IMR-90 (cell line): ENCODE measurements at regions not wholly inside any gene's neighbourhood (a gene's known extent, or its start where the extent isn't known, plus 50 kb on each side); places are given as distances from the start of the nearest gene placed in this dataset.

Source experiments
- ATAC-seq: fragments of 200-7000 bp; cut with Tn5 transposase; 2 replicates; pipeline ENCODE4 v1.9.1; 2020; ENCODE audit warnings: low read depth, mild to moderate bottlenecking, moderate library complexity
- BruUV-seq: library from RNA; stranded (reverse); fragments of 400-500 nt; replicated peaks from 2 replicates; lab custom pipeline; 2021; lab: Mats Ljungman, UMichigan
- CTCF ChIA-PET: fragments of 300-600 bp; formaldehyde crosslinking; extraction: SDS; loops from one replicate; lab custom pipeline; 2021; ENCODE audit warnings: antibody characterized with exemption; lab: Yijun Ruan, JAX
- POLR2A ChIA-PET: fragments of 300-600 bp; sonication (Branson Sonifier 250); formaldehyde crosslinking; loops from one replicate; lab custom pipeline; 2022; ENCODE audit warnings: antibody characterized with exemption; ENCODE audit not compliant: unreplicated experiment; lab: Charles Lee
- DNase-seq: peaks from one replicate; pipeline ENCODE4 v3.0.0; 2013
- H2AFZ ChIP-seq: replicated peaks from 2 replicates; pipeline ENCODE3; 2013; ENCODE audit warnings: low read length, mild to moderate bottlenecking; ENCODE audit not compliant: poor library complexity
- H2AK5ac ChIP-seq: 2 replicates; pipeline ENCODE4 v1.6.1; 2013; ENCODE audit warnings: low read depth, low read length, inconsistent platforms
- H2AK9ac ChIP-seq: replicated peaks from 2 replicates; pipeline ENCODE3; 2013; ENCODE audit warnings: mild to moderate bottlenecking, low read depth, low read length, moderate library complexity; ENCODE audit not compliant: poor library complexity
- H2BK120ac ChIP-seq: 2 replicates; pipeline ENCODE4 v1.6.1; 2013; ENCODE audit warnings: low read depth, low read length, inconsistent platforms
- H2BK15ac ChIP-seq: 3 replicates; pipeline ENCODE4 v1.6.1; 2013; ENCODE audit warnings: low read depth, low read length, inconsistent platforms
- H2BK20ac ChIP-seq: 2 replicates; pipeline ENCODE4 v1.6.1; 2013; ENCODE audit warnings: low read depth, mild to moderate bottlenecking, inconsistent platforms, low read length, moderate library complexity
- H2BK5ac ChIP-seq: 2 replicates; pipeline ENCODE4 v1.6.1; 2013; ENCODE audit warnings: mild to moderate bottlenecking, low read depth, low read length, inconsistent platforms; ENCODE audit not compliant: poor library complexity, severe bottlenecking
- H3K14ac ChIP-seq: replicated peaks from 2 replicates; pipeline ENCODE4 v1.6.1; 2013; ENCODE audit warnings: low read depth, low read length, inconsistent platforms
- H3K18ac ChIP-seq: 2 replicates; pipeline ENCODE4 v1.6.1; 2013; ENCODE audit warnings: low read depth, low read length, control low read depth
- H3K23ac ChIP-seq: 2 replicates; pipeline ENCODE4 v1.6.1; 2013; ENCODE audit warnings: low read depth, low read length, inconsistent platforms
- H3K27ac ChIP-seq: 2 replicates; pipeline ENCODE4 v1.5.1; 2013; ENCODE audit warnings: mild to moderate bottlenecking, control low read depth, low read length; ENCODE audit not compliant: insufficient read depth
- H3K27me3 ChIP-seq: 2 replicates; pipeline ENCODE4 v1.6.1; 2013; ENCODE audit warnings: low read length; ENCODE audit not compliant: control insufficient read depth, insufficient read depth
- H3K36me3 ChIP-seq: 2 replicates; pipeline ENCODE4 v1.6.1; 2013; ENCODE audit warnings: low read length, mixed read lengths; ENCODE audit not compliant: control insufficient read depth, insufficient read depth
- H3K4ac ChIP-seq: 2 replicates; pipeline ENCODE4 v1.6.1; 2013; ENCODE audit warnings: low read depth, low read length, inconsistent platforms
- H3K4me1 ChIP-seq: 2 replicates; pipeline ENCODE4 v1.6.1; 2013; ENCODE audit warnings: low read length, mixed read lengths; ENCODE audit not compliant: control insufficient read depth, insufficient read depth
- H3K4me2 ChIP-seq: 2 replicates; pipeline ENCODE4 v1.6.1; 2013; ENCODE audit warnings: low read depth, mild to moderate bottlenecking, control low read depth, low read length, moderate library complexity
- H3K4me3 ChIP-seq: 2 replicates; pipeline ENCODE4 v1.5.1; 2013; ENCODE audit warnings: low read depth, mild to moderate bottlenecking, control low read depth, low read length, moderate library complexity; ENCODE audit not compliant: insufficient read depth
- H3K56ac ChIP-seq: 2 replicates; pipeline ENCODE4 v1.6.1; 2013; ENCODE audit warnings: low read length, inconsistent platforms; ENCODE audit not compliant: insufficient read depth; ENCODE audit errors: extremely low read depth
- H3K79me1 ChIP-seq, 2 experiments: 2 replicates each; pipeline ENCODE4 v1.6.1; 2013; ENCODE audit warnings: low read length in 2 of 2, inconsistent platforms in 1 of 2, low read depth in 1 of 2
- H3K9ac ChIP-seq: 2 replicates; pipeline ENCODE4 v1.6.1; 2013; ENCODE audit warnings: low read depth, low read length, control low read depth
- H3K9me1 ChIP-seq: 2 replicates; pipeline ENCODE4 v1.6.1; 2013; ENCODE audit warnings: low read length, inconsistent platforms; ENCODE audit not compliant: insufficient read depth
- H3K9me3 ChIP-seq: 2 replicates; pipeline ENCODE4 v1.6.1; 2013; ENCODE audit warnings: low read length; ENCODE audit not compliant: control insufficient read depth, insufficient read depth
- H4K20me1 ChIP-seq: 2 replicates; pipeline ENCODE4 v1.6.1; 2013; ENCODE audit warnings: low read length, inconsistent platforms; ENCODE audit not compliant: insufficient read depth
- H4K5ac ChIP-seq: 2 replicates; pipeline ENCODE4 v1.6.1; 2013; ENCODE audit warnings: mild to moderate bottlenecking, low read depth, low read length, control low read depth
- H4K8ac ChIP-seq, 2 experiments: 2 replicates each; pipeline ENCODE4 v1.6.1; 2013; ENCODE audit warnings: low read depth in 2 of 2, low read length in 2 of 2, control low read depth in 1 of 2, inconsistent platforms in 1 of 2
- H4K91ac ChIP-seq: 2 replicates; pipeline ENCODE4 v1.6.1; 2013; ENCODE audit warnings: low read depth, low read length, inconsistent platforms; ENCODE audit not compliant: insufficient read depth
- CEBPB ChIP-seq: IDR thresholded peaks from 2 replicates; pipeline ENCODE4 v1.6.1; 2012; ENCODE audit warnings: low read depth, low read length, improper control_type of control experiment
- MAFK ChIP-seq: IDR thresholded peaks from 2 replicates; pipeline ENCODE4 v1.6.1; 2012; ENCODE audit warnings: low read depth, low read length, improper control_type of control experiment
- MAZ ChIP-seq: IDR thresholded peaks from 2 replicates; pipeline ENCODE4 v1.6.1; 2012; ENCODE audit warnings: low read depth, mild to moderate bottlenecking, low read length, improper control_type of control experiment, moderate library complexity, borderline replicate concordance
- MXI1 ChIP-seq: IDR thresholded peaks from 2 replicates; pipeline ENCODE4 v1.6.1; 2012; ENCODE audit warnings: low read depth, mild to moderate bottlenecking, low read length, moderate library complexity, borderline replicate concordance
- NFE2L2 ChIP-seq: fragments of 150-350 bp; IDR thresholded peaks from 2 replicates; pipeline ENCODE4 v1.6.1; 2016; ENCODE audit warnings: low read depth, mild to moderate bottlenecking, low read length
- POLR2A ChIP-seq: IDR thresholded peaks from 2 replicates; pipeline ENCODE4 v1.6.1; 2012; ENCODE audit warnings: mild to moderate bottlenecking, low read depth, low read length
- RAD21 ChIP-seq: IDR thresholded peaks from 2 replicates; pipeline ENCODE4 v1.6.1; 2012; ENCODE audit warnings: low read length, improper control_type of control experiment
- RFX5 ChIP-seq: IDR thresholded peaks from 2 replicates; pipeline ENCODE4 v1.8.0; 2012; ENCODE audit warnings: low read depth, mild to moderate bottlenecking, low read length, moderate library complexity
- SMC3 ChIP-seq: fragments of 150-350 bp; IDR thresholded peaks from 2 replicates; pipeline ENCODE4 v1.6.1; 2016; ENCODE audit warnings: low read depth, mild to moderate bottlenecking, antibody characterized with exemption, low read length, moderate library complexity
- WGBS, 2 experiments: methylation state at CpG; one replicate each; pipeline versions ENCODE4 v1.1.5 to v1.1.7; 2013; ENCODE audit warnings: missing lambda C conversion rate in 2 of 2; ENCODE audit not compliant: insufficient read length in 1 of 2; ENCODE audit errors: extremely low coverage in 2 of 2; 5-methylcytosine and 5-hydroxymethylcytosine counted together
- dilution Hi-C: fragments of 300-500 bp; cut with HindIII; formaldehyde crosslinking; loops from one replicate; pipeline ENCODE4 v1.14.3; 2018; ENCODE audit warnings: low sequenced_read_pairs; ENCODE audit not compliant: unreplicated experiment
- in situ Hi-C: fragments of 300-500 bp; cut with MboI; formaldehyde crosslinking; loops from 3 replicates; pipeline ENCODE4 v1.14.3; 2019; ENCODE audit warnings: low sequenced_read_pairs, inconsistent platforms, mixed read lengths
- intact Hi-C: fragments of 100-400 bp; cut with micrococcal nuclease; formaldehyde crosslinking; loops from 2 replicates; pipeline ENCODE4 v1.10.0; 2022
- TF ChIP-seq, protein P1 (sequence below): fragments of 150-350 bp; IDR thresholded peaks from 2 replicates; pipeline ENCODE4 v1.6.1; 2016; ENCODE audit warnings: low read depth, mild to moderate bottlenecking, low read length, moderate library complexity, borderline replicate concordance

DNA sequence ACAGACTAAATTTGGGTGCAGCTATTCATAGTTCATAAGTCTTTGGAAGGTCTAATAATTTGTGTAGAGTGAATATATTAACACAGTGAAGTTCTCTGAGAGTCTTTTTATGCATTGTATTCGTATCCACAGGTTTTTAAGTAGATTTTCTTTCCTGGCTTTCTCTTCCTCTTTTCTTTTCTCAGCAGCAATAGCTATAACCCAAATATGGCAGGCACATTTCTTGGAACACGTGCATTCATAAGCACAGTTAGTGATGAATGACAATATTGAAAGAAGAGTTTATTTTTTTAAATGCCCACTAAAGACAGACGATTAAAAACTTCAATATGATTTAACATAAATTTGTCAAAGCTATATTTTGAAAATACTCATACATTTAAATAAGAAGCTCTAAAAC, 220.5 kb upstream of the MBL2 start:
- dilution Hi-C loops, result no loop called here

More for the DNA sequence above, 220.5 kb upstream of the MBL2 start:
- Histone ChIP-seq H2BK20ac (no peak overlapping the region), H3K56ac (no peak overlapping the region), H2BK120ac (no peak overlapping the region), H4K8ac (no peak overlapping the region), H4K91ac (no peak overlapping the region), H3K4me3 (no peak overlapping the region), H2BK15ac (no peak overlapping the region), H2BK5ac (no peak overlapping the region), H3K36me3 (no peaks in the 10 kb centered on the region), H2AK9ac (no peak overlapping the region), H3K27me3 (no peaks in the 10 kb centered on the region), H3K4me2 (no peak overlapping the region), H3K4ac (no peak overlapping the region), H3K18ac (no peak overlapping the region), H3K9me1 (no peaks in the 10 kb centered on the region), H3K14ac (no peak overlapping the region), H2AK5ac (no peak overlapping the region), H3K9me3 (no peaks in the 10 kb centered on the region), H3K4me1 (no peaks in the 10 kb centered on the region), H2AFZ (no peak overlapping the region), H3K23ac (no peak overlapping the region), H4K5ac (no peak overlapping the region), H3K79me1 (no peaks in the 10 kb centered on the region), H3K9ac (no peak overlapping the region), H4K20me1 (no peaks in the 10 kb centered on the region), H3K27ac (no peak overlapping the region)
- ATAC-seq (no peak), DNase-seq (no peak)
- no CpG with 5 or more reads among the region's 3 CpGs for WGBS, 2 experiments
- ChIA-PET CTCF (interaction anchor here (0.7 kb wide), 1 partner anchor 306 kb away, joined by 3 read pairs; no protein-coding TSS in a partner anchor), POLR2A (no interaction called here)
- in situ Hi-C loops (no loop called here), intact Hi-C loops (no loop called here)
- no peak for TF ChIP-seq CEBPB
- TF ChIP-seq MXI1, result no peak
- TF ChIP-seq NFE2L2, result no peak
- TF ChIP-seq, protein P1, sequence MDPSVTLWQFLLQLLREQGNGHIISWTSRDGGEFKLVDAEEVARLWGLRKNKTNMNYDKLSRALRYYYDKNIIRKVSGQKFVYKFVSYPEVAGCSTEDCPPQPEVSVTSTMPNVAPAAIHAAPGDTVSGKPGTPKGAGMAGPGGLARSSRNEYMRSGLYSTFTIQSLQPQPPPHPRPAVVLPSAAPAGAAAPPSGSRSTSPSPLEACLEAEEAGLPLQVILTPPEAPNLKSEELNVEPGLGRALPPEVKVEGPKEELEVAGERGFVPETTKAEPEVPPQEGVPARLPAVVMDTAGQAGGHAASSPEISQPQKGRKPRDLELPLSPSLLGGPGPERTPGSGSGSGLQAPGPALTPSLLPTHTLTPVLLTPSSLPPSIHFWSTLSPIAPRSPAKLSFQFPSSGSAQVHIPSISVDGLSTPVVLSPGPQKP, result no peak
- no peak for TF ChIP-seq RFX5
- TF ChIP-seq POLR2A, result no peak
- no peak for TF ChIP-seq RAD21
- no peak for TF ChIP-seq SMC3
- no peak for TF ChIP-seq MAZ
- no peak for TF ChIP-seq MAFK
- BruUV-seq, result no TSS peak
